Posterior vena cava (tissue), 2 donors: ENCODE measurements at regions not wholly inside any gene's neighbourhood (a gene's known extent, or its start where the extent isn't known, plus 50 kb on each side); places are given as distances from the start of the nearest gene placed in this dataset.

Experiments
- DNase-seq: peaks from one replicate; pipeline ENCODE4 v3.0.0-alpha.2; 2020; ENCODE audit warnings: low spot score
- intact Hi-C, 2 donors: fragments of 100-400 bp; cut with DNase I; formaldehyde crosslinking; loops; one replicate each; pipeline versions ENCODE4 v1.14.1 to v1.14.2; 2022 to 2023
- donor health status: DM: yes; HTN: yes; CAD: no.
- donor health status: DM: yes; HTN: yes; CAD: no.

DNA sequence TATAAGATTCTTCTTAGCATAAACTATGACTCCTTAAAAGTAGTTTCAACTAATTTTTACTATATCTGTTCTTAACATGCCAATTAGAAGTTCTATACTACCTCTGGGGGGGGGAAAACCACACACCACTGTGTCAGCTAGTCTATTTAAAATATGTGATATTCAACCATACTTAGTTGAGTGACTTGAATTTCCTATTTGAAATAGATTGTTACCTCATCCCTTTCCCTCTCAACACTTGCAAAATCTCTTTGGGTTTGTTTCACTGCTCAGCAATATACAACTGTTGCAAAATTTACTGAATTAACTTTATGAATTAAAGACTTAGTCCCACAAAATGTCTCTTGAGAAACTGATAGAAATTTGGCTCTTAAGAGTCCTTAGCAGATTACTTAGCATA lies 151.1 kb upstream of the POU5F2 start:
- DNase-seq: no peak
- intact Hi-C loops: no loop called here

DNA sequence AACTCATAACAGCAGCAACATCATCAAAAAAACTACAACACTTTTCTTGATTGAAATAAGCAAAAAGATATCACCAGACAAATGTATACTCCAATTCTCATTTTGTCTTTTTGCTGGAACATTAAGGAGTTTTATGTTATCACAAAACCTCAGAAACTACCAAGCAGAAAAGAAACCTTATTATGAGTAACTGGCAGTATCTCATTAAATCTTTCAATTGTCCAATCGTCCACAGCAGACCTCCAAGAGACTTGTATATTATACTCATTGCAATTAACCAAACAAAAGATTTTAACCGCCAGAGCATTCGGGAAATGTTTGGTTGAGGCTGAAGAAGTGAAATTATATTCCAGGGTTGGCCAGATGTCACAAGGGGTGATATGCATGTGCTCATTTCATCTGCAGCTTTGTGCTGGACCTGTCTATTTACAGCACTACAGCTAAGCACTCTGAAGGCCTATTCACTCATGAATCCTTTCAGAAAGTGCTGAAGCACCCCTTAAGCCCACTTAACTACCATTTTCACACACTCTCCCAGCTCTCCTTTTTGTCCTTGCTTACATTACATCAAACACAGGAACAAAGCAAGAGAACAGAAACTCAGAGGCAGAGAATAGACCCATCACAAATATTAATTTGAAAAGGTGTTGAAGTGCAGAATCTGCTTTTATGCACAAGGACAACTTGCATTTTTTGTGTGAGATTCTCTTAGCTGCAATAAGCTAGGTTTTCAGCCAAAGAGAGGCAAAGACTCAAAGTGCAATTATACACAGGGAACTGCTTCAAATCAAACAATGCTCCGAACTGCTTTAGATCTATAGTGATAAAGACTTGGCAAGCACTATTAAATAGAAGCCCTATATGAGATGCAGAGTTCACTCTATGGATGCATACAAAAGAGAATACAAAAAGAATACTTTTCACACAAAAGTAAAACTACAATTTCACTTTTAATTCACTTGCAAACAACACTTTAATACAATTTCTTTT lies 150.4 kb upstream of the POU5F2 start:
- intact Hi-C loops: no loop called here

DNA sequence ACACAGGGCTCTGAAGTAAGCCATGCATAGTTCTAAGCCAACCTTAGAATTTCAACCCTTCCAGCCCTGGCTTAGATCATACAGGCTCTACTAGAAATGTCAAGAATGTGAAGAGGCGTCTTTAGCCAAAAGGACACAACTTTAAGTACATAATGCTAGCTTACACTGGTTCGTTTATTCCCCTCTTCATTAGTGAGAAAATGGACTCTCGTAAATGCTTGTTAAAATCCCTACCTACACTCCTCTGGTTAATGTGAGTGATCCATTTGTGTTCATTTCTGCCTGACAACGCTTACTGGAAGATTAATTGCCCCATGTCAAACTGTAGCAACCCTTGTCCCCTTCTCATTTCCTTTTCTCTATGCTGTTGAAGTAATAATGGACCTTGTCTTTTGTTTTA lies 149.3 kb upstream of the POU5F2 start:
- DNase-seq: no peak
- intact Hi-C loops: no loop called here

More for the DNA sequence above, 150.4 kb upstream of the POU5F2 start:
- no peak for DNase-seq

DNA sequence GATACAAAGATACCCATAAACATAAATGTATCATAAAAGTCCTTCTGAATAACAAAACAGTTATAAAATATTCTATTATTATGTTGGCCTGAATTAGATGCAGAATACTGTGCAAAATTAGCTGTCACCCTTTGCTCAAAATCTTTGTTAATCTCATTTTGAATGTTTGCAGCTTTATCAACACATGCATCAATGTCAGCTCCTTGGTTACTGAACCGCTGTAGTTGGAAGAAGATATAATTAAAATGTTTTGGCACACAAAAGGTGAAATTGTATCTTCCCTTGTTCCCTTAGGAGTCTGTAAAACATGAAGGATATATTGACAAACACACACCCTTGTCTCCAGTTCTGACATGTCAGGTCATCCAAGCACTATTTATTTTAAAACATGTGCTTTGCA lies 146.3 kb upstream of the POU5F2 start:
- intact Hi-C loops: no loop called here

DNA sequence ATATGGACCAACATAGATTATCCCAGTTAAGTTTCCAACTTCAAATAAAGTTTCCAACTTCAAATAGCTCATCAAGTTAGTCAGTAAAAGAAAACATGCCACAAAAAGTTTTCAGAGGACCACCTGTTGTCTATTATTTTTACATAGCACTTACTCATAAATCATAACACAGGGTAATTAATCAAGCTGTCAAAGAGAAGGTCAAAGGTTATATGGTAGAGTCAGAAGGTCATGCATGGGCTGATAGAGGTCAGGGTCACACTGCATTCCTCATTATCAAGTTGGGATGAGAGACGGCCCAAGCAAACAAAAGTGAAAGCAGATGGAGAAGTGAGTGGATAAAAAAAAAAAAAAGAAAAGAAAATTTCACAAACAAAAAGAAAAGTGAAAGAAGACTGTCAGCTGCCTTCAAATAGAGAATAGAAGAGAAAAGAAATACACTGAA lies 145.5 kb upstream of the POU5F2 start:
- DNase-seq: no peak
- intact Hi-C loops: no loop called here

More for the DNA sequence above, 146.3 kb upstream of the POU5F2 start:
- DNase-seq: no peak

- DNase-seq: no peak
- intact Hi-C loops: no loop called here
Observed at GRCh38 chr5:93886098-93886806, 144.9 kb upstream of the POU5F2 start.

DNA sequence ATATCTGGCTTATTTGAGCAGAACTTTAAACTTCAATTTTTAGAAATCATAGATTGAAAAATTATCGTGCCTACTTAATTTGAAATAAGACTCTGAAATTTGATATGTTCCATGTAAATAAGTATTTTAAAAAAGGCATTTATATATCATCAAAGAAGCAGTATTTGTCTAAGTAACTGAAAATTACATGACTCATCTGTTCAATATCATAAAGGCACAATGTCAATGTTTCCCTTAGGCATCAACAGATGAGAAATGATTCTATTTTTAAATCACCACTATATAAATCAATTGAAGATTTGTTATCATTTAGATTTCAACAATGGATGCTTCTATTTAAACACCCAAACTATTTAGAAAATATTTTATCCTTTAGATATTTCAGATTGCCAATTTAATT lies 142.9 kb upstream of the POU5F2 start:
- intact Hi-C loops: no loop called here
- no peak for DNase-seq

DNA sequence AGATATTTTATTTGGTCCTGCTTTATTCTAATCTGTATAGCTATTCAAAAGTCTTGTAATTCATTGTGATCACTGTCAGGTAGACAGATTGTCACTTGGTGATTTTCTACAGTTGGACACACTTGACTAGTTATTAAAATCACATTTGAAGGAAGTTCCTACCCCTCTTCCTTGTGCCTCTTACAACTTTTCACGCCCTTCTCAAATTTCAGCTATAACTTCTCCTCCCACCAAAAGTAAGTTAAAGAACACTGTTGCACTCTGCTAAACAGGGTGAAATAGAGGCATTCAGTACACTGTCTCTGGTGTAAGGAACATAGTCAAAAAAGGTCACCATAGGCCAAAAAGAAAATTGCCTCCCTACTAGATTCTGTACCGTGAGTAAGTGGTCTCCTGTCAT lies 142.1 kb upstream of the POU5F2 start:
- no peak for DNase-seq
- intact Hi-C loops: no loop called here

GRCh38 chr5:93875693-93876092 lies 134.3 kb upstream of the POU5F2 start:
- no peak for DNase-seq
- intact Hi-C loops: no loop called here

DNA sequence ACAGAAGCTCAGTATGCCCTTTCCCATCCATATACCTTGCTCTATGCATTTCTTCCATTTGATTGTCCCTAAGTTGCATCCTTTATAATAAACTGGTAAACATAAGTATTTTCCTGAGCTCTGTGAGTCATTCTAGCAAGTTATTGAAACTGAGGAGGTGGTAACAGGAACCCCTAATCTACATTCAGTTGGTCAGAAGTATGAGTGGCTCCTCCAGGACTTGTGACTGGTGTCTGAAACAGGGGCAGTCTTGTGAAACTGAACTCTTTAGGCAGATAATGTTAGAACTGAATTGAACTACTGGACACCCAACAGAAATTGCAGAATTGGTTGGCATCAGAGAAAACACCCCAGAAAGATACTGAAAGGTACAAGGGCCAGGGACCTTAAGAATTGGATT lies 133.1 kb upstream of the POU5F2 start:
- intact Hi-C loops: no loop called here
- DNase-seq: no peak

- no peak for DNase-seq
- intact Hi-C loops: no loop called here
Observed at GRCh38 chr5:93874080-93874479, 132.7 kb upstream of the POU5F2 start.

- no peak for DNase-seq
- intact Hi-C loops: no loop called here
Observed at GRCh38 chr5:93873211-93873736, 131.9 kb upstream of the POU5F2 start.

- intact Hi-C loops: no loop called here
Observed at GRCh38 chr5:93870649-93871048, 129.2 kb upstream of the POU5F2 start.

GRCh38 chr5:93868851-93869250 lies 127.5 kb upstream of the POU5F2 start:
- intact Hi-C loops: no loop called here
- no peak for DNase-seq

More at GRCh38 chr5:93870649-93871048, 129.2 kb upstream of the POU5F2 start:
- DNase-seq: no peak

- intact Hi-C loops: no loop called here
- DNase-seq: no peak
Observed at GRCh38 chr5:93850311-93850710, 108.9 kb upstream of the POU5F2 start.

GRCh38 chr5:93845376-93845775 lies 104.0 kb upstream of the POU5F2 start:
- no peak for DNase-seq
- intact Hi-C loops: no loop called here

- intact Hi-C loops: no loop called here
- DNase-seq: no peak
Observed at GRCh38 chr5:93831449-93831848, 90.0 kb upstream of the POU5F2 start.

GRCh38 chr5:93830893-93831292 lies 89.5 kb upstream of the POU5F2 start:
- intact Hi-C loops: no loop called here
- DNase-seq: no peak

DNA sequence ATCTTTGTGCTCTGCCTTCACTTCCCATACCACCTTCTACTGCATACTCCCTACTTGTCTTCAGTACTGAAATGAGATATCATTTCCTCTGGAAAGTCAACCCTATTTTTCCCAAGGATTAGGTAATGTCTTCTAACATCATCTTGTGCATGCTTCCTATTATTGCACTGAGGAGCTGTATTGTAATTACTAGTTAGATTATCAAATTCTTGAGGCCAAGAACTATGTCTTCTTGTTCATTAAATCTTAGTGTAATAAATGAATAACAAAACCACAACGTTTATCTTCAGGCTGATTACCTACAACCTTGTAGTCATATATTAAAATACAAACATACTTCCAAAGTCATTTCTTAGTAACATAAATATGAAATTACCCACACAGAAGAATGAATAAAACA lies 87.9 kb upstream of the POU5F2 start:
- no peak for DNase-seq
- intact Hi-C loops: no loop called here

DNA sequence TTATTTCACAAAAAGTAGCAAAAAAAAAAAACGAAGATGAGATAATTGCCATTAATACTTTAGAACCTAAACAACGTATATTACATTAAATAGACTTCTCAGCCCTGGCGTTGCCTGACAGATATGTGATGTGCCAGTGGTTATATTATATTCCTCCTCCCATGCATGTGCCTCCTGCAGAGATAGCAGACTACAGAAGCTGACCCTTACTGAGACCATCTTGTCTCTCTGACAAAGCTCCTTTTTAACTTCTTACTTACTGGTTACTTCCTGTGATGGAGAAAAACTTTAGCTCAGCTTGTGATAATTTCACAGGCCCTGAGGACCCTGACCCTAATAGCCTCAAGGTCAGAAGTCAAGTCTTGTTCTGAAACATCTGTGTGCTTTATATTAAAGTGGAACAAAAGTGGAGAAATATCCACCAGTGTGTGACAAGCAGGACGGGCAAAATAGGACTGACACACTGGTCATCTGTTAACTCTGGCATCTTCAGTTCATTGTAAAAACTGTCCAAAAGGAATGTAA lies 80.6 kb upstream of the POU5F2 start:
- intact Hi-C loops: no loop called here

More for the DNA sequence above, 80.6 kb upstream of the POU5F2 start:
- DNase-seq: no peak
